ENCODE measurements at regions not wholly inside any gene's neighbourhood (a gene's known extent, or its start where the extent isn't known, plus 50 kb on each side); places are given as distances from the start of the nearest gene placed in this dataset.

- TF ChIP-seq, protein P1, sequence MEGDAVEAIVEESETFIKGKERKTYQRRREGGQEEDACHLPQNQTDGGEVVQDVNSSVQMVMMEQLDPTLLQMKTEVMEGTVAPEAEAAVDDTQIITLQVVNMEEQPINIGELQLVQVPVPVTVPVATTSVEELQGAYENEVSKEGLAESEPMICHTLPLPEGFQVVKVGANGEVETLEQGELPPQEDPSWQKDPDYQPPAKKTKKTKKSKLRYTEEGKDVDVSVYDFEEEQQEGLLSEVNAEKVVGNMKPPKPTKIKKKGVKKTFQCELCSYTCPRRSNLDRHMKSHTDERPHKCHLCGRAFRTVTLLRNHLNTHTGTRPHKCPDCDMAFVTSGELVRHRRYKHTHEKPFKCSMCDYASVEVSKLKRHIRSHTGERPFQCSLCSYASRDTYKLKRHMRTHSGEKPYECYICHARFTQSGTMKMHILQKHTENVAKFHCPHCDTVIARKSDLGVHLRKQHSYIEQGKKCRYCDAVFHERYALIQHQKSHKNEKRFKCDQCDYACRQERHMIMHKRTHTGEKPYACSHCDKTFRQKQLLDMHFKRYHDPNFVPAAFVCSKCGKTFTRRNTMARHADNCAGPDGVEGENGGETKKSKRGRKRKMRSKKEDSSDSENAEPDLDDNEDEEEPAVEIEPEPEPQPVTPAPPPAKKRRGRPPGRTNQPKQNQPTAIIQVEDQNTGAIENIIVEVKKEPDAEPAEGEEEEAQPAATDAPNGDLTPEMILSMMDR (IDR thresholded peaks at IDR 0.05 in 2 of 3, conservative IDR thresholded peaks at IDR 0.05 in 1 of 3; ENCODE audit: control insufficient read depth in 2 of 3, extremely low read depth in 1 of 3, insufficient read depth in 1 of 3, low read depth in 3 of 3, low read length in 3 of 3): no peak
- no peak for TF ChIP-seq CBX5 (IDR thresholded peaks at IDR 0.05; ENCODE audit: low read depth)
- TF ChIP-seq SMAD1 (IDR thresholded peaks at IDR 0.05; ENCODE audit: low read depth, partially characterized antibody): no peak
- TF ChIP-seq EP300 (IDR thresholded peaks at IDR 0.05; ENCODE audit: borderline replicate concordance in 1 of 2, control insufficient read depth in 1 of 2, low read depth in 2 of 2, low read length in 2 of 2): no peak
- TF ChIP-seq EGR1 (IDR thresholded peaks at IDR 0.05; ENCODE audit: borderline replicate concordance in 1 of 2, low read depth in 2 of 2, low read length in 2 of 2): no peak
- TF ChIP-seq MXI1 (IDR thresholded peaks at IDR 0.05; ENCODE audit: low read depth, low read length): no peak
- TF ChIP-seq RFX5 (IDR thresholded peaks at IDR 0.05; ENCODE audit: low read depth, low read length): no peak
- TF ChIP-seq CREB1 (IDR thresholded peaks at IDR 0.05; ENCODE audit: low read depth): no peak
- TF ChIP-seq JUND (IDR thresholded peaks at IDR 0.05; ENCODE audit: low read depth, low read length): no peak
- no peak for TF ChIP-seq CHD1 (IDR thresholded peaks at IDR 0.05; ENCODE audit: low read depth, low read length)
- TF ChIP-seq PKNOX1 (IDR thresholded peaks at IDR 0.05): no peak
- no peak for TF ChIP-seq POLR2AphosphoS5 (IDR thresholded peaks at IDR 0.05; ENCODE audit: low read length)
- TF ChIP-seq EZH2 (IDR thresholded peaks at IDR 0.05; ENCODE audit: borderline replicate concordance, control insufficient read depth, low read depth, low read length): no peak
These were observed 459.5 kb downstream of the TLR4 start for GRCh38 chr9:118163751-118164150.

Data from GM12878 (cell line).